ENCODE measurements at regions not wholly inside any gene's neighbourhood (a gene's known extent, or its start where the extent isn't known, plus 50 kb on each side); places are given as distances from the start of the nearest gene placed in this dataset.

- TF ChIP-seq CTCF (IDR thresholded peaks at IDR 0.05), result no peak
- TF ChIP-seq POLR2A (IDR thresholded peaks at IDR 0.05), result no peak
Observed at GRCh38 chr4:134001057-134001456, 200.5 kb downstream of the PABPC4L start.
